C1 segment of cervical spinal cord (tissue), 14 donors: ENCODE measurements at regions not wholly inside any gene's neighbourhood (a gene's known extent, or its start where the extent isn't known, plus 50 kb on each side); places are given as distances from the start of the nearest gene placed in this dataset.
"Not testable (repeated sequence)": the region's sequence is repeated elsewhere in the genome, so short reads cannot be mapped to it uniquely, and the experiment has no call there.

ENCODE experiments used
- DNase-seq, 14 donors: peaks; one replicate each; lab custom pipeline; 2025; lab: John Stamatoyannopoulos, UW

- no peak for DNase-seq
Observed at GRCh38 chrX:42290608-42291007, 367.3 kb upstream of the CASK start.

DNA sequence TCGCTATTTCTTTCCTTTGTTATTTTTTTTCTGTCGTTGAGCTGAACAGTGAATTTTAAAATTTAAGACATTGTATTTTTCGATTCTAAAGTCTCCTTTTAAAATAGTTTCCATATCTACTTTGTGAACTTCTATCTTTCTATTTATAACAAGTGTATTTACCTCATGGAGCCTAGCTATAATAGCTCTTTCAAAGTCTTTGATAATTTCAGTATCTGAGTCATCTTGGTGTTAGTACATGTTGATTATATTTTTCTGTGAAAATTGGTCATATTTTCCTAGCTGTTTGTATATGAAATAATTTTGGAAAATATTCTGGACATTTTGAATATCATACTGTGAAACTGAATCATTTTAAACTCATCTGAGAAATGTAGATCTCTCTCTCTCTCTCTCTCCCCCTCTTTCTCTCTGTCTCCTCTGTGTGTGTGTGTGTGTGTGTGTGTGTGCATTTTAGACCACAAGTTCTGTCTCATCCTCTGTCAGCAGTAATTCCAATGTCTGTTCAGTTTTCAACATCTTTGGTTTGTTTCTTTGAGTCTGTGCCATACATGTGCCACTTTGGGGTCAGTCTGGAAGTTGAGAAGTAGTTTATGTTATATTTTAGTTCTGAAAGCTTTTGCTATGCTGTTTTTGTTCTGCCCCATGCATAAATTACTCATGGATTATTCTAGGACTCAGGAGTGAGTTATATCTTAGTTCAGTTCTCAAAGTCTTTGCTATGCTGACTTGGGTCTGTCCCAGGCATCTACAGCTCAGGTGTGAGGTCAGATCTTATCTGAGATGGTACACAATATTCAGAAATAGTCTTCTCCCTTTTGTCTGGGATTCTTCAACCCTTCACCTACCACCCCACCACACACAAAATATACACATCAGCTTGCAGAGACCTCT, 366.4 kb upstream of the CASK start:
- DNase-seq, result no peak

GRCh38 chrX:42285681-42286080, 362.3 kb upstream of the CASK start:
- not testable (repeated sequence) for DNase-seq

DNA sequence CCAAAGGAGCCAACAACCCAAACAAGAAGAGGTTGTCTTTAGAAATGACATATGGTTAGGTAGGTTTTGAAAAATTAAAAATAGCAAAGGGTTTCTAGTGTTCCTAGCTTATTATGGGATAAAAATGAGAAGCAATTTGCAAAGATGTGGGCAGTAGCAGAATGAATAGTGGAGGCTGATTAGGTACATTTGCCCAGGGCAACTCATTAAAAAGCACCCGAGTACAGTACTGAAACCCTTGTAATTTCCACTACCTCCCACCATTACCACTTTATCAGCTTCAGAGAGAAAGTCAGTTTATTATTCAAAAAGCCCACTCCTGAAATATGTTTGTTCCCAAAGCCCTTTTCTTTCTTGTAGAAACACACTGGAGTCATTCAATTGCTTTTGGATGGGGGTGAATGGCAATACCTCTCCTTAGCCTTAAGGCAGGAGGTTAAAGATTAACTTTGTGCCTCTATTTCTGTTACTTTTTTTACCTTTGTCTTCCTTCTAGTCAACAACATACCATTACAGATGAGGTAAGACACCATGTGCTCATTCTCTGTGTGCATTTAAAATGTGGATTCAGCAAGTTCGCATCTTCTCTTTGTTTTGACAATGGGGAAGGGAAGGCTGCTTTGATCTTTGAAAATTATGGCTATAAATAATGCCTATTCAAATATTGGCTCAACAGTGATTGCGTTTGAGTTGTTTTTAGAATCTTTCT, 353.8 kb upstream of the CASK start:
- DNase-seq, result no peak

DNA sequence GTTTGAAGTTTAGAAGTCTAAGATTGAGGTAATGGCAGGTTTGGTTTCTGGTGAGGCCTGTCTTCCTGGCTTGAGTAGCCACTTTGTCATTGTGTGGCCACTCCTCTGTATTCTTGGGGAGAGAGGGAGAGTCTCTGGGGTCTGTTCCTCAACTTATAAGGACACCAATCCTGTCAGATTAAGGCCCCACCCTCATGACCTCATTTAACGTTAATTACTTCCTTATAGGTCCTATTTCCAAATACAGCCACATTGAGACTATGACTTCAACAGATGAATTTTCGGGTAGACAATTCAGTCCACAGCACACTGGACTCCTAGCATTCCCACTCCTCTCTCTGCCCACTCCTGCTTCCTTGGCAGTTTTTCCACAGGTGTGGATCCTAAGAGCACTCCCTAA, 350.8 kb upstream of the CASK start:
- DNase-seq, result no peak

GRCh38 chrX:42273387-42273786, 350.0 kb upstream of the CASK start:
- no peak for DNase-seq

DNA sequence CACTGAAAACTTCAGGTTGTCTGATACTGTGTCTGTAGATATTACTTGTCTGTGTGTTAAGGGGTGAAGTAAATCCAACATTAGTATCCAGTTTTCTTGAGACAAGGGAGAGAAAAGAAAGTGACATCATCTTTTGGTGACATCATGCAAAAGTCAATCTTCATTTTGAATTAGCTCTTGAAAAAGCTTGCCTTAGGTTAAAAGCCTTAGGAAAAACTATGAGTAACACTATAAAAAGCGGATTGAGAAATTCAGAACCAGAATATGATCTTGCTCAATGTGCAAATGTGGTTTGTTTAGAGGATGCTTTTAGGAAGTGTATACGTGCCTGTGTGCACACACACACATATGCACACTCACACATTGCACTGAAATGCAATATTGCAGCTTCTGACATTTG, 345.8 kb upstream of the CASK start:
- no peak for DNase-seq

GRCh38 chrX:42260854-42261253, 337.5 kb upstream of the CASK start:
- DNase-seq, result no peak

GRCh38 chrX:42248226-42248625, 324.9 kb upstream of the CASK start:
- DNase-seq, result no peak

DNA sequence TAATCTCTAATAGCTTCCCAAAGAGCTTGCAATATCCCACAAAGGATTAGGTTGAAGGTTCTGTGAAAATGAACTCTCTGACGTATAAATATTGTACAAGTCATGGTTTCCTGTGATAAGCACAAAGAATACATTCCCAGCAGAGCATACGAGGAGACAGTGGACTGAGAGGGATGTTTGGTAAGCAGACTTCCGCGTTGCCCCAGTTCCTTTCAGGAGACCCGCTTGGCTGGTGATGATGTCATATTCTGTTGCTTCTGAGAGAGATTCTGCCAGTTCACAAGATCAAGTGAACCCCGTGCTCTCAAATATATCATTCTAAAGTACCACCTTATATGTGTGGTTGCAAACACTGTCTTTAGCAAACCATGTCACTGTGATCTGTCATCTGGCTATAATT, 323.9 kb upstream of the CASK start:
- no peak for DNase-seq

- DNase-seq, result no peak
Observed at GRCh38 chrX:42246814-42247213, 323.5 kb upstream of the CASK start.

GRCh38 chrX:42242004-42242403, 318.6 kb upstream of the CASK start:
- DNase-seq, result no peak

GRCh38 chrX:42241421-42241820, 318.1 kb upstream of the CASK start:
- DNase-seq, result no peak

DNA sequence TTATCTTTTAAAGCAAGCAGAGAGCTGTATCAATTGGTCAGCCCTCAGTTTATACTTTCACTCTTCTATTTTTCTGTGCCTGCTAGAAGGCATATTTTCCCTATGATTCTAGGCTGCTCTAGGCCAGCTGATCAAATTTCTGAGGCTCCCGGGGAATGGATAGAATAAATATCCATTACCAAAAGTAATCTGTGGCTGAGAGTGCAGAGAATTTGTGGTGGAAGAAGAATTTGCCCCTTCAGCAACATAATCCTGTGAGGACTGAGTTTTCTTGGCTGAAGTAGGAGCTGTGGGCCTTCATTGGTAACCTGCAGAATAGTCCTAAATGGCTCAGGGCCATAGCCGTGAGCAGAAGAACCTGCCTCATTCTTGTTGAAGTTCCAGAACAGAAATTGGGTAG, 314.6 kb upstream of the CASK start:
- DNase-seq, result no peak

- no peak for DNase-seq
Observed at GRCh38 chrX:42229533-42229932, 306.2 kb upstream of the CASK start.

- DNase-seq, result no peak
Observed at GRCh38 chrX:42220666-42221065, 297.3 kb upstream of the CASK start.

- DNase-seq, result no peak
Observed at GRCh38 chrX:42220083-42220482, 296.7 kb upstream of the CASK start.

- DNase-seq, result no peak
Observed at GRCh38 chrX:42219231-42219630, 295.9 kb upstream of the CASK start.

GRCh38 chrX:42195506-42195905, 272.2 kb upstream of the CASK start:
- DNase-seq, result no peak

- DNase-seq, result no peak
Observed at GRCh38 chrX:42189576-42189975, 266.2 kb upstream of the CASK start.

- DNase-seq, result no peak
Observed at GRCh38 chrX:42188730-42189129, 265.4 kb upstream of the CASK start.

- peak in 1 of 14 donors; percentile 0 for DNase-seq
Observed at GRCh38 chrX:42176789-42177188, 253.4 kb upstream of the CASK start.

DNA sequence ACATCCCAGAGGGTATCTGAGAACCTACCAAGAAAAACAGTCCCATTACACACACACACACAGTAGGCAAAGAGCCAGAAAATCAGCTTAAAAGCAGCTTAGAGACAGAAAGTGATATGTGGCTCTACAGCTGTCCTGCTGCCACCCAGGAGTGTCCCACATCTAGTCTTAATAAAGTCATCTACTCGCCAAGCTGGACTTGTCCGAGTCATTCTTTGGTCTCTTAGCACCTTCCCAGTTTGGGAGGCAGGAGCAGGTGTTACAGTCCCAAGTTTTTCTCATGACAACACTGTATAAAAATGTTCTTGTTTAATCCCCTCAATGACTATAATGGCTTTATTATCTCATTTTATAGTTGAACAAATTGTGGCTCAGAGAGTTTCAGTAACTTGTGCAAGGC, 252.5 kb upstream of the CASK start:
- DNase-seq, result no peak
